NT2/D1 (cell line): ENCODE measurements at regions not wholly inside any gene's neighbourhood (a gene's known extent, or its start where the extent isn't known, plus 50 kb on each side); places are given as distances from the start of the nearest gene placed in this dataset.

ENCODE experiments used
- DNase-seq: peaks from one replicate; pipeline ENCODE4 v3.0.0-alpha.2; 2011; ENCODE audit warnings: low read depth, low spot score
- H3K27me3 ChIP-seq: 2 replicates; pipeline ENCODE4 v1.6.0; 2011; ENCODE audit warnings: mild to moderate bottlenecking; ENCODE audit not compliant: insufficient read length, insufficient read depth
- H3K36me3 ChIP-seq: 2 replicates; pipeline ENCODE4 v1.6.1; 2011; ENCODE audit warnings: mild to moderate bottlenecking, low read length, mixed read lengths; ENCODE audit not compliant: insufficient read depth, insufficient read length
- H3K4me1 ChIP-seq: 2 replicates; pipeline ENCODE4 v1.5.1; 2011; ENCODE audit not compliant: insufficient read depth, insufficient read length
- H3K4me3 ChIP-seq: 2 replicates; pipeline ENCODE4 v1.5.1; 2011; ENCODE audit warnings: low read depth; ENCODE audit not compliant: insufficient read length
- H3K9ac ChIP-seq: 2 replicates; pipeline ENCODE4 v1.6.0; 2011; ENCODE audit warnings: low read depth; ENCODE audit not compliant: insufficient read length
- H3K9me3 ChIP-seq: 2 replicates; pipeline ENCODE4 v1.5.1; 2011; ENCODE audit warnings: mild to moderate bottlenecking, low read length; ENCODE audit not compliant: insufficient read depth
- SUZ12 ChIP-seq: IDR thresholded peaks from 2 replicates; pipeline ENCODE4 v1.6.1; 2011; ENCODE audit not compliant: insufficient read length, insufficient read depth; ENCODE audit errors: extremely low read depth
- YY1 ChIP-seq: IDR thresholded peaks from 2 replicates; pipeline ENCODE4 v1.6.1; 2011; ENCODE audit not compliant: insufficient read length, insufficient read depth
- ZNF274 ChIP-seq: IDR thresholded peaks from 2 replicates; pipeline ENCODE4 v1.6.1; 2011; ENCODE audit warnings: mild to moderate bottlenecking, low read depth, low read length

GRCh38 chr14:85409481-85410210 lies 120.3 kb upstream of the FLRT2 start:
- DNase-seq: no peak
- Histone ChIP-seq H3K36me3 (no peaks in the 10 kb centered on the region), H3K9me3 (no peaks in the 10 kb centered on the region), H3K9ac (no peak overlapping the region), H3K27me3 (no peaks in the 10 kb centered on the region), H3K4me3 (no peak overlapping the region), H3K4me1 (no peaks in the 10 kb centered on the region)
- no peak for TF ChIP-seq YY1
- TF ChIP-seq SUZ12: no peak
- TF ChIP-seq ZNF274: no peak

GRCh38 chr14:85412756-85413155 lies 117.2 kb upstream of the FLRT2 start:
- no peak for TF ChIP-seq YY1
- TF ChIP-seq SUZ12: no peak
- TF ChIP-seq ZNF274: no peak
- DNase-seq: no peak
- Histone ChIP-seq H3K27me3 (no peaks in the 10 kb centered on the region), H3K9ac (no peak overlapping the region), H3K4me3 (no peak overlapping the region), H3K9me3 (no peaks in the 10 kb centered on the region), H3K36me3 (no peaks in the 10 kb centered on the region), H3K4me1 (no peaks in the 10 kb centered on the region)

GRCh38 chr14:85413836-85414526 lies 116.0 kb upstream of the FLRT2 start:
- Histone ChIP-seq H3K36me3 (no peaks in the 10 kb centered on the region), H3K4me1 (no peaks in the 10 kb centered on the region), H3K4me3 (no peak overlapping the region), H3K27me3 (no peaks in the 10 kb centered on the region), H3K9ac (no peak overlapping the region), H3K9me3 (no peaks in the 10 kb centered on the region)
- no peak for TF ChIP-seq ZNF274
- TF ChIP-seq YY1: no peak
- TF ChIP-seq SUZ12: no peak
- no peak for DNase-seq

DNA sequence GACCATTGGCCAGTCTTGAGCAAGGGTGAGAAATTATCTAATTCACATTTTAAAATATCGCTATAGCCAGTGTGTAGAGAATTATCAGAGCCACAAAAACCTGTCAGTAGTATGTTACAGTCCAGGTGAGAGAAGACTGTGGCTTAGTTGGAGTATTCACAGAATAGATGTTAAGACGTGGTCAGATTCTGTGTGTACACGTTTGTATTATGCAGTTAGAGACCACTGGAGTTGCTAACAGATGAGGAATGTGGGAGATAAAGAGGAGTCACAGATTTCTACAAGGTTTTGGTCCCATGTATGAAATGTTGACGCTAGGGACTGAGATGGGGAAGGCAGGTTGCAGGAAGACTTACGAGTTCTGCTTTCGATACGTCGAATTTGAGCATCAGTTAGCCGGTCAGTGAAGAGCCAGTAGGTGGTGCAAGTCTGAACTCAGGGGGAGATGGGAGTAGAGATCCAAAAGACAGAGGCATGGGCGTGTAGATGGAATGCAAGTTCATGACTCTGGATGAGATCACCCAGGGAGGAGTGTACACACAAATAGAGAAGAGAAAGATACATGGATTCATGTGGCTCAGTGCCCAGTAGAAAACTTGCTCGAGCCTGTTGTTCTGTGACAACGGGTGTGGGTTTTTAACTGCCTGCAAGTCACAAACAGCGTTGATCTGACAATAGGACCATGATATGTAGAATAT lies 114.8 kb upstream of the FLRT2 start:
- DNase-seq: no peak
- Histone ChIP-seq H3K36me3 (no peaks in the 10 kb centered on the region), H3K9ac (no peak overlapping the region), H3K27me3 (no peaks in the 10 kb centered on the region), H3K4me3 (no peak overlapping the region), H3K4me1 (no peaks in the 10 kb centered on the region), H3K9me3 (no peaks in the 10 kb centered on the region)
- no peak for TF ChIP-seq ZNF274
- TF ChIP-seq SUZ12: no peak
- TF ChIP-seq YY1: no peak

DNA sequence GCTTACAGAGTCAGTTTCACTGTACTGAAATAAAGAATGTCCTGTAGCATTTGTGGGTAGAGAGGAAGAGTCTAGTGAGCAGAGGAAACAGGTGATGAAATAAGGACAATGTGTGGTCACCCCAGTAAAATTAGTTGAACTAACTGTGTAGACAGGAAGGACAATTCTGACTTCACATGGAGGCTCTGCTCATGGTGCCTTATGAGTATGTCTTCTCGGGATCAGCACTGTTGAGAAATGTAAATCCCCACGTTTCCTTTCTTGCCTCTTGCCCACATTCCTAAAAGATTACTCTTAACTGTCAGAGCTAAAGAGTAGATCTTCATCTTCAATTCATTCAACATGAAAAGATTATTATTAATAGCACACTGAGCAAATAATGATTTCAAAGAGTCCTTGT lies 113.2 kb upstream of the FLRT2 start:
- Histone ChIP-seq H3K4me3 (no peak overlapping the region), H3K9ac (no peak overlapping the region), H3K27me3 (no peaks in the 10 kb centered on the region), H3K9me3 (no peaks in the 10 kb centered on the region), H3K4me1 (no peaks in the 10 kb centered on the region), H3K36me3 (no peaks in the 10 kb centered on the region)
- TF ChIP-seq SUZ12: no peak
- no peak for TF ChIP-seq ZNF274
- TF ChIP-seq YY1: no peak
- DNase-seq: no peak

GRCh38 chr14:85417396-85417795 lies 112.5 kb upstream of the FLRT2 start:
- no peaks in the 10 kb centered on the region for H3K27me3 ChIP-seq
- no peak overlapping the region for H3K9ac ChIP-seq
- no peaks in the 10 kb centered on the region for H3K4me1 ChIP-seq
- H3K4me3 ChIP-seq: no peak overlapping the region
- DNase-seq: no peak
- H3K9me3 ChIP-seq: no peaks in the 10 kb centered on the region
- no peak for TF ChIP-seq ZNF274
- TF ChIP-seq SUZ12: no peak
- no peak for TF ChIP-seq YY1
- H3K36me3 ChIP-seq: no peaks in the 10 kb centered on the region

GRCh38 chr14:85418721-85419120 lies 111.2 kb upstream of the FLRT2 start:
- Histone ChIP-seq H3K9me3 (no peaks in the 10 kb centered on the region), H3K27me3 (no peaks in the 10 kb centered on the region), H3K36me3 (no peaks in the 10 kb centered on the region), H3K4me1 (no peaks in the 10 kb centered on the region), H3K4me3 (no peak overlapping the region), H3K9ac (no peak overlapping the region)
- no peak for TF ChIP-seq YY1
- TF ChIP-seq SUZ12: no peak
- TF ChIP-seq ZNF274: no peak
- DNase-seq: no peak
